KBM-7 (cell line): ENCODE measurements at regions not wholly inside any gene's neighbourhood (a gene's known extent, or its start where the extent isn't known, plus 50 kb on each side); places are given as distances from the start of the nearest gene placed in this dataset.

Experiments
- DNase-seq: peaks from one replicate; pipeline ENCODE4 v3.0.0-alpha.2; 2015
- in situ Hi-C: fragments of 300-500 bp; cut with MboI; formaldehyde crosslinking; loops from 2 replicates; pipeline ENCODE4 v1.14.3; 2020; ENCODE audit warnings: low sequenced_read_pairs, low pct_unique_long_range_greater_than_20kb, mixed read lengths

GRCh38 chr6:93086351-93086750, 333.0 kb downstream of the EPHA7 start:
- in situ Hi-C loops = no loop called here
- no peak for DNase-seq

DNA sequence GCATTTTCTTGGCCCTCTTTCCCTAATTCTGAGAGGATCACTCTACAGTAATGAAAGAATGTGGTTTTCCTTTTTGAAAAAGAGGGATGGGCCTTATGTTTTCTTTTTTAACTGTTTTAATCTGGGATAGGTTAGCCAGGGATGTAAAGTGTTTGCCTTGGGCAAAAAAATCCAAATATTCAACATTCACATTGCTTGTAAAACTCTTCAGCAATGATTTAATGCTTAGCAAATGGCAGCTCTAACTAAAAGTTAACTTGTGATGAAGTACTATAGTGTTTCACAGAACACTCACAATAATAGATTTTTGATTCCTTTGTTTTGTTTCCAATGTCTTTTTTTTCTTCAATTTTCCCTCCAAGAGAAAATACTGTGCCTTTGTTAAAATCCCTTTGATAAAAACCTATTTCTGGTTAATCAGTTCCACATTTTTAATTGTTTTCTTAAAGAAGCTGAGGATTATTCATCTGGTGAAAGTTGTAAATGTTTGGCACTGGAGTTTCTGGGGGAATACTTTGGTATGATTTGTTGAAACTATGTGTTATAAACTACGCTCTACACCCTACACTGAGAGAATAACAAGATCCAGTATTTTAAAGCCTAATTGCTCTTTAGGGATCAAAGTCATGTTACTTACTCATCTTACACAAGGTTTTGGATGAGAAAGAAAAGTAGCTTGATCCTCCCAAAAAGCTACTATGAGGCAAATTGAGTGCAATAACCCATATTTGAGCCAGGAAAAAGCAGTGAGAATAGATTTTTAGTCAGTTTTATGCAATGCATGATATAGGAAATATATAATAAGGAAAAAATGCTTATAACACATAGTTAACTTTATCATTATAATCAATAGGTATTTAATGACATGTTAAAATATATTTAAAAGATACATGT, 335.8 kb downstream of the EPHA7 start:
- in situ Hi-C loops = no loop called here
- no peak for DNase-seq

DNA sequence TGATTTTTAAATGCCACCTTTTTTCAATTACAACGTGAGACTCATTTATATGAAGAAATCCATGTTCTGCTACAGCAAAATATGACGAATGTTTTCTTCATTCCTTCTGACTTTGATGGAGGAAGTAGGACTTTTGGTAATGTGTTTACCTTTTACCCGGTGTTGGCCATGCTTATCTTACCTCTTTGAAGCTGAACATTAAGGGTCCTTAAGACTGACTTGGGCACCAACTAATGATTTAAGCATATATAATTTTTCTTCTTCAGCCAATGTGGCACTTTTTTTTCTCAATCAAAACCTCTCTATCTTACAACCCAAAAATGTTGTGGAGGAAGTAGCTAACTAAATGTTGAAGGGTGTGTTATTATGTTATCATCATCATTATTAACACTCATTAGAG, 337.5 kb downstream of the EPHA7 start:
- DNase-seq = no peak
- in situ Hi-C loops = no loop called here

DNA sequence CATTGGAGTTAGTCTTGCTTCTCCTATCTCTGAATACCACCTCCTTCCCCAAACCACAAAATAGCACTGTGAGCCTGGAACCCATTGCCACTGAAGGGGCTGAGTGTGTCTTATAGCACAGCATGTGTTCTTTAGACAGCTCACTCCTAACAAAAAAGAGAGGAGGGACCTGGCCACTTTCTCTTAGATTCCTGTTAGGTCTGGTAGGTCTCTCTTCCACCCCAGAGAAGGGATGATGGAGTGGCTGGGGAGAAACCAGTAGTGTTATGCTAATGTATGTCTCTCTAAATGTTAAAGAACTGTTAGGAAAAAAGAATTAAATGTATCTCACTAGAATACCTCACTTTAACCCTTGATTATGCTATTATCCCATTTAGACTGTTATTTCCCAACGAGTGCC, 340.3 kb downstream of the EPHA7 start:
- in situ Hi-C loops = no loop called here
- no peak for DNase-seq

GRCh38 chr6:93073811-93074210, 345.5 kb downstream of the EPHA7 start:
- in situ Hi-C loops = no loop called here
- DNase-seq = no peak

DNA sequence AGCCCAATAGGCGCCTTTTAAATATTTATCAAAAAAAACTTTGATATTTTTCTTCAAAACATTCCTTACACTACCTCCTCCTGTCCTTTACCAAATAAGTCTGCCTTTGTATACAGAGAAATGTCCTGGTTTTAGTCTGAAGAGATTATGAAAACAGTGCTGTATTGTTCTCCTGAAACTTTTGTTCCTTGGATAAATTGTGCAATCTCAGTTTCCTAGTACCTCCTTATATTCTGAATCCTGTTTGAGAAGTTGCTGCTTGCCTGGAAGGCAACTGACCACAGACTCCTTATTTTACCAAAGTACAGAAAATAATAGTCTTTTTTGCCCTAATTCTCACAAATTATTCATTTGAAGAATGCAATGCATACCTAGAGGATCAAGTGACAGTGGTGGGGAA, 349.5 kb downstream of the EPHA7 start:
- in situ Hi-C loops = no loop called here
- DNase-seq = no peak

GRCh38 chr6:93059911-93060310, 359.4 kb downstream of the EPHA7 start:
- no peak for DNase-seq
- in situ Hi-C loops = no loop called here

DNA sequence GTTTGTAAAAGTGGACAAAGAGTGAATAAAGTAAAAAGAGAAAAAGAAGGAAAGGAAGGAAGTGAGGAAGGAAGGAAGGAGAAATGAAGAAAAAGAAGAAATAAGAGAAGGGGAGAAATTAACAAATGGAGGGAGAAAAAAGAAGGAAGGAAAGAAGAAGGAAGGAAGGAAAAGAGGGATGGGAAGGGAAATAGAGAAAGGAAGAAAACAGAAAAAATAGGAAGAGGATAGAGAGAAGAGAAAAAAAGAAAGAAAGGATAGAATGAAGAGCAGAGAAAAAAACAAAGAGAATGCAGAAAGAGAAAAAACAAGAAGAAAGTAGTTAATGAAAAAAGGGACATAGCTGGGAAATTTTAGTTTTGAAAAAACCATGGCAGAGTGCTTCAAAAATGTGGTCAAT, 361.8 kb downstream of the EPHA7 start:
- DNase-seq = no peak
- in situ Hi-C loops = no loop called here

GRCh38 chr6:93048381-93048780, 371.0 kb downstream of the EPHA7 start:
- in situ Hi-C loops = no loop called here
- no peak for DNase-seq

- in situ Hi-C loops = no loop called here
- no peak for DNase-seq
These were observed 372.3 kb downstream of the EPHA7 start for GRCh38 chr6:93047033-93047432.

DNA sequence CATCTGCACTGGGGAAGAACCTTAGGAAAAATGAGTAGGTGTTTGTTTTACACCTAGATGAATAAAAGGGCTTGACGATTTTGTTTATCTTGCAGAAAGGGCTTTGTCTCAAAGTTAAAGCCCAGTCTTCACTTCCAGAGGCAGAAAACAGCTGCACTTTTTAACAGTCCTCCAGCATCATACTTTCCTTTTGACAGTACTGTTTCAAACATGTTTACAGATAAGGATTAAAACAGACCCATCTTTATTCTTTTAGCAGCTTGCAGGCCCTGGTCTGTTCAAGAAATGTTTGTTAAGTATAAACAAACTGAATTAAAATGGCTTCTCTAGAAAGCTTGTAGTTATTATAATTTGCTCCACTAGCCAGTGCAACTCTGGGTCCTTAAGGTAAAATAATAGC, 374.2 kb downstream of the EPHA7 start:
- in situ Hi-C loops = no loop called here
- DNase-seq = no peak

GRCh38 chr6:93040375-93040774, 379.0 kb downstream of the EPHA7 start:
- in situ Hi-C loops = no loop called here
- peak; percentile 12 for DNase-seq

GRCh38 chr6:93036835-93037234, 382.5 kb downstream of the EPHA7 start:
- in situ Hi-C loops = no loop called here
- DNase-seq = peak; percentile 25

DNA sequence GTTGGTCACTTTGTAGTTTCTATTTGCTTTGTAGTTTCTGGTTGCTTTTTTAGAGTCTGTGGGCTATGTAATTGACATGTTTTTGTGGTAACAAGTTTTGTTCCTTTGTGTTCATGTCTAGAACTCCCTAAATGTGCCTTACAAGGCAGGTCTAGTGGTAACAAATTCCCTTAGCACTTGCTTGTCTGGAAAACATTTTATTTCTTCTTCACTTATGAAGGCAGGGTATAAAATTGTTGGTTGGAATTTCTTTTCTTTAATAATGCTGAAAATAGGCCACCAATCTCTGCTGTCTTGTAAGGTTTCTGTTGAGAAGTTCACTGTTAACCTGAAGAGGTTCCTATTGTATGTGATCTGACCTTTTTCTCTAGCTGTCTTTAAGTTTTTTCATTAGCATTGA, 383.6 kb downstream of the EPHA7 start:
- in situ Hi-C loops = no loop called here

DNA sequence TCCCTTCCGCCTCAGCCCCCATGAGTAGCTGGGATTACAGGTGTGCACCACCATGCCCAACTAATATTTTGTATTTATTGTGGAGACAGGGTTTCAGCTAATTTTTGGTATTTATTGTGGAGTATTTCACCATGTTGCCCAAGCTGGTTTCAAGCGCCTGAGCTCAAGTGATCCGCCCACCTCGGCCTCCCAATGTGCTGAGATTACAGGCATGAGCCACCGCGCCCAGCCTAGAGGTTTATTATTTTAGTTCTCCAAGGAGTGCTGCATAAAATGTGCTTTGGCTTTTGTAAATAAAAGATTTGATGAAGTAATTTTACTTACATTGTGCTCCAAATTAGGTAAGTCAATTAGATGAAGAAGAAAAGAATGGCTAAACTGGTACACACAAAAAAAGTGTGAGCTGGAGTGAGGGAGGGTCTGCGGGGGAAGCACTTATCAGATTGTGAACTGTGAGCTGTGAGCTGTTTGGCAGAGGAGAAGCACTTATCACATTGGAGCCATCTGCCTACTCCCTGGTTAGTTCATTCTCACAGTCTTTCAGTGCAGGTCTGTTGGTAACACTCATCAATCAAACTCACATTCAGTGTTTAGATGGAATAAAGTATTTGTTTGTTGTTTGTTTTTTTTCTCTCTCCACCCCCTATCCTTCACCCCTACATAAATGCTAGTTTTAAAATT, 398.0 kb downstream of the EPHA7 start:
- DNase-seq = no peak
- in situ Hi-C loops = no loop called here

More for the DNA sequence above, 383.6 kb downstream of the EPHA7 start:
- DNase-seq = no peak

GRCh38 chr6:93017626-93018025, 401.7 kb downstream of the EPHA7 start:
- no peak for DNase-seq
- in situ Hi-C loops = no loop called here

GRCh38 chr6:93017213-93017612, 402.1 kb downstream of the EPHA7 start:
- in situ Hi-C loops = no loop called here
- DNase-seq = no peak

- in situ Hi-C loops = no loop called here
- no peak for DNase-seq
These were observed 406.3 kb downstream of the EPHA7 start for GRCh38 chr6:93013054-93013453.

GRCh38 chr6:93008375-93008774, 411.0 kb downstream of the EPHA7 start:
- in situ Hi-C loops = no loop called here
- DNase-seq = no peak

DNA sequence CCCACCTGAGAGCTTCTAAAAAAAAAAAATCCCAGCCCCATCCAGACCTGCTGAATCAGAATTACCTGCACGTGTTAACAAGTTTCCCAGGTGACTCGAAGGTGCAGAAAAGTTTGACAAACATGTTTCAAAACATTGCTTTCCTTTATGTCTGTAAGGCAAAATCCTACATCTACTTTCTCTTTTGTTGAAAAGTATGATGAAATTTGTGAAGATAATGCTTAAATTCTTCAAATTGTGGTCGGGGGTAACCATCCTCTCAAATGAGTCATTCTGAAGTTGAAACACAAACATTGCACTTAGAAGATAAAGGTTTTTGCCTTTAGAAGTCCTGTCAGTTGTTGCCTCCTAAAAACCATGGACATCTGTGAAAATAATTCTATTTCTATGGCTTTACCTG, 429.7 kb downstream of the EPHA7 start:
- in situ Hi-C loops = no loop called here
- DNase-seq = no peak

- in situ Hi-C loops = no loop called here
- no peak for DNase-seq
These were observed 440.1 kb downstream of the EPHA7 start for GRCh38 chr6:92979281-92979680.
